GM12892 (cell line): ENCODE measurements at regions not wholly inside any gene's neighbourhood (a gene's known extent, or its start where the extent isn't known, plus 50 kb on each side); places are given as distances from the start of the nearest gene placed in this dataset.

ENCODE experiments used
- POLR2A ChIP-seq: IDR thresholded peaks from 2 replicates; pipeline ENCODE4 v1.6.1; 2011; ENCODE audit warnings: low read depth, low read length, control low read depth
- POLR2AphosphoS5 ChIP-seq: IDR thresholded peaks from 2 replicates; pipeline ENCODE4 v1.6.1; 2011; ENCODE audit warnings: low read depth, low read length, control low read depth
- TAF1 ChIP-seq: IDR thresholded peaks from 2 replicates; pipeline ENCODE4 v1.6.1; 2011; ENCODE audit warnings: low read depth, mild to moderate bottlenecking, control low read depth, low read length, borderline replicate concordance

DNA sequence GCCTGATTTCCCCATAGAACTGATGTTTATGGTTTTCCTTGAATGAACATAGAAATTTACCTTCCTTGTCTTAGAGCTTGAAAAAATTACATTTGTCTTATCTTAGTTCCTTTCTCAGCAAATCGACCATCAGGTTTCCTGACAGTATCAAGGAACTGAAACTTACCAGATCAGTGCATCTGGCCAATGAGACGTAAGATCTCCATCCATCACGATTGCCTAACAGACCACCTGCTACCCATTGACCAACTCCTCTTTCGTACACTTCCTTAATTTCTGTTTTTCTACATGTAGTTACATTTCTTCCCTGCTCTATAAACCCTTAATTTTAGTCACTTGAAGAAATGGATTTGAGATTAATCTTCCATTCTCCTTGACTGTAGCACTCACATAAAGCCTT, 57.4 kb upstream of the TMPRSS15 start:
- no peak for TF ChIP-seq TAF1
- TF ChIP-seq POLR2A, result no peak
- no peak for TF ChIP-seq POLR2AphosphoS5
